ENCODE measurements at regions not wholly inside any gene's neighbourhood (a gene's known extent, or its start where the extent isn't known, plus 50 kb on each side); places are given as distances from the start of the nearest gene placed in this dataset.

DNA sequence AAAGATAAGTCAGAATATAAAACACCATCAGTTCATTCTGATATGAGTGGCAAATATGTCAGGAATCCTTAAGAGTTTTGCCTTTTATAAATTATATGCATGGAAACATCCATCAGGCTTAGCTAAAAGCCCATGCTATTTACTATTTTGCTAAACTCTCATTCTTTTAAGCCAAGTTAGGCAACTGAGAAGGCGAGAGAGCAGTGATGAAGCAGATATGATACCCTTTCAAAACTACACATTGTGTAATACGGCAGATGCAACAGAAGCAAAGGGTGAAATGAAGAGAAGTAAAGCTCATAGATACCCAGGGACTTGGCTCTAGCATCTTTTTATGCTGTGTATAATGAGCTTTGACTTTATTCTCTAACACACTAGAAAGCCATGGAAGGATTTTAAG lies 95.8 kb downstream of the SLIT2 start:
- TF ChIP-seq NANOG (IDR thresholded peaks at IDR 0.05; ENCODE audit: borderline replicate concordance), result no peak
- TF ChIP-seq, protein P1, sequence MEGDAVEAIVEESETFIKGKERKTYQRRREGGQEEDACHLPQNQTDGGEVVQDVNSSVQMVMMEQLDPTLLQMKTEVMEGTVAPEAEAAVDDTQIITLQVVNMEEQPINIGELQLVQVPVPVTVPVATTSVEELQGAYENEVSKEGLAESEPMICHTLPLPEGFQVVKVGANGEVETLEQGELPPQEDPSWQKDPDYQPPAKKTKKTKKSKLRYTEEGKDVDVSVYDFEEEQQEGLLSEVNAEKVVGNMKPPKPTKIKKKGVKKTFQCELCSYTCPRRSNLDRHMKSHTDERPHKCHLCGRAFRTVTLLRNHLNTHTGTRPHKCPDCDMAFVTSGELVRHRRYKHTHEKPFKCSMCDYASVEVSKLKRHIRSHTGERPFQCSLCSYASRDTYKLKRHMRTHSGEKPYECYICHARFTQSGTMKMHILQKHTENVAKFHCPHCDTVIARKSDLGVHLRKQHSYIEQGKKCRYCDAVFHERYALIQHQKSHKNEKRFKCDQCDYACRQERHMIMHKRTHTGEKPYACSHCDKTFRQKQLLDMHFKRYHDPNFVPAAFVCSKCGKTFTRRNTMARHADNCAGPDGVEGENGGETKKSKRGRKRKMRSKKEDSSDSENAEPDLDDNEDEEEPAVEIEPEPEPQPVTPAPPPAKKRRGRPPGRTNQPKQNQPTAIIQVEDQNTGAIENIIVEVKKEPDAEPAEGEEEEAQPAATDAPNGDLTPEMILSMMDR (conservative IDR thresholded peaks at IDR 0.05; ENCODE audit: low read depth in 2 of 2), result no peak
- TF ChIP-seq, protein P2, sequence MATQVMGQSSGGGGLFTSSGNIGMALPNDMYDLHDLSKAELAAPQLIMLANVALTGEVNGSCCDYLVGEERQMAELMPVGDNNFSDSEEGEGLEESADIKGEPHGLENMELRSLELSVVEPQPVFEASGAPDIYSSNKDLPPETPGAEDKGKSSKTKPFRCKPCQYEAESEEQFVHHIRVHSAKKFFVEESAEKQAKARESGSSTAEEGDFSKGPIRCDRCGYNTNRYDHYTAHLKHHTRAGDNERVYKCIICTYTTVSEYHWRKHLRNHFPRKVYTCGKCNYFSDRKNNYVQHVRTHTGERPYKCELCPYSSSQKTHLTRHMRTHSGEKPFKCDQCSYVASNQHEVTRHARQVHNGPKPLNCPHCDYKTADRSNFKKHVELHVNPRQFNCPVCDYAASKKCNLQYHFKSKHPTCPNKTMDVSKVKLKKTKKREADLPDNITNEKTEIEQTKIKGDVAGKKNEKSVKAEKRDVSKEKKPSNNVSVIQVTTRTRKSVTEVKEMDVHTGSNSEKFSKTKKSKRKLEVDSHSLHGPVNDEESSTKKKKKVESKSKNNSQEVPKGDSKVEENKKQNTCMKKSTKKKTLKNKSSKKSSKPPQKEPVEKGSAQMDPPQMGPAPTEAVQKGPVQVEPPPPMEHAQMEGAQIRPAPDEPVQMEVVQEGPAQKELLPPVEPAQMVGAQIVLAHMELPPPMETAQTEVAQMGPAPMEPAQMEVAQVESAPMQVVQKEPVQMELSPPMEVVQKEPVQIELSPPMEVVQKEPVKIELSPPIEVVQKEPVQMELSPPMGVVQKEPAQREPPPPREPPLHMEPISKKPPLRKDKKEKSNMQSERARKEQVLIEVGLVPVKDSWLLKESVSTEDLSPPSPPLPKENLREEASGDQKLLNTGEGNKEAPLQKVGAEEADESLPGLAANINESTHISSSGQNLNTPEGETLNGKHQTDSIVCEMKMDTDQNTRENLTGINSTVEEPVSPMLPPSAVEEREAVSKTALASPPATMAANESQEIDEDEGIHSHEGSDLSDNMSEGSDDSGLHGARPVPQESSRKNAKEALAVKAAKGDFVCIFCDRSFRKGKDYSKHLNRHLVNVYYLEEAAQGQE (IDR thresholded peaks at IDR 0.05; ENCODE audit: unreplicated experiment), result no peak
- TF ChIP-seq, protein P3, sequence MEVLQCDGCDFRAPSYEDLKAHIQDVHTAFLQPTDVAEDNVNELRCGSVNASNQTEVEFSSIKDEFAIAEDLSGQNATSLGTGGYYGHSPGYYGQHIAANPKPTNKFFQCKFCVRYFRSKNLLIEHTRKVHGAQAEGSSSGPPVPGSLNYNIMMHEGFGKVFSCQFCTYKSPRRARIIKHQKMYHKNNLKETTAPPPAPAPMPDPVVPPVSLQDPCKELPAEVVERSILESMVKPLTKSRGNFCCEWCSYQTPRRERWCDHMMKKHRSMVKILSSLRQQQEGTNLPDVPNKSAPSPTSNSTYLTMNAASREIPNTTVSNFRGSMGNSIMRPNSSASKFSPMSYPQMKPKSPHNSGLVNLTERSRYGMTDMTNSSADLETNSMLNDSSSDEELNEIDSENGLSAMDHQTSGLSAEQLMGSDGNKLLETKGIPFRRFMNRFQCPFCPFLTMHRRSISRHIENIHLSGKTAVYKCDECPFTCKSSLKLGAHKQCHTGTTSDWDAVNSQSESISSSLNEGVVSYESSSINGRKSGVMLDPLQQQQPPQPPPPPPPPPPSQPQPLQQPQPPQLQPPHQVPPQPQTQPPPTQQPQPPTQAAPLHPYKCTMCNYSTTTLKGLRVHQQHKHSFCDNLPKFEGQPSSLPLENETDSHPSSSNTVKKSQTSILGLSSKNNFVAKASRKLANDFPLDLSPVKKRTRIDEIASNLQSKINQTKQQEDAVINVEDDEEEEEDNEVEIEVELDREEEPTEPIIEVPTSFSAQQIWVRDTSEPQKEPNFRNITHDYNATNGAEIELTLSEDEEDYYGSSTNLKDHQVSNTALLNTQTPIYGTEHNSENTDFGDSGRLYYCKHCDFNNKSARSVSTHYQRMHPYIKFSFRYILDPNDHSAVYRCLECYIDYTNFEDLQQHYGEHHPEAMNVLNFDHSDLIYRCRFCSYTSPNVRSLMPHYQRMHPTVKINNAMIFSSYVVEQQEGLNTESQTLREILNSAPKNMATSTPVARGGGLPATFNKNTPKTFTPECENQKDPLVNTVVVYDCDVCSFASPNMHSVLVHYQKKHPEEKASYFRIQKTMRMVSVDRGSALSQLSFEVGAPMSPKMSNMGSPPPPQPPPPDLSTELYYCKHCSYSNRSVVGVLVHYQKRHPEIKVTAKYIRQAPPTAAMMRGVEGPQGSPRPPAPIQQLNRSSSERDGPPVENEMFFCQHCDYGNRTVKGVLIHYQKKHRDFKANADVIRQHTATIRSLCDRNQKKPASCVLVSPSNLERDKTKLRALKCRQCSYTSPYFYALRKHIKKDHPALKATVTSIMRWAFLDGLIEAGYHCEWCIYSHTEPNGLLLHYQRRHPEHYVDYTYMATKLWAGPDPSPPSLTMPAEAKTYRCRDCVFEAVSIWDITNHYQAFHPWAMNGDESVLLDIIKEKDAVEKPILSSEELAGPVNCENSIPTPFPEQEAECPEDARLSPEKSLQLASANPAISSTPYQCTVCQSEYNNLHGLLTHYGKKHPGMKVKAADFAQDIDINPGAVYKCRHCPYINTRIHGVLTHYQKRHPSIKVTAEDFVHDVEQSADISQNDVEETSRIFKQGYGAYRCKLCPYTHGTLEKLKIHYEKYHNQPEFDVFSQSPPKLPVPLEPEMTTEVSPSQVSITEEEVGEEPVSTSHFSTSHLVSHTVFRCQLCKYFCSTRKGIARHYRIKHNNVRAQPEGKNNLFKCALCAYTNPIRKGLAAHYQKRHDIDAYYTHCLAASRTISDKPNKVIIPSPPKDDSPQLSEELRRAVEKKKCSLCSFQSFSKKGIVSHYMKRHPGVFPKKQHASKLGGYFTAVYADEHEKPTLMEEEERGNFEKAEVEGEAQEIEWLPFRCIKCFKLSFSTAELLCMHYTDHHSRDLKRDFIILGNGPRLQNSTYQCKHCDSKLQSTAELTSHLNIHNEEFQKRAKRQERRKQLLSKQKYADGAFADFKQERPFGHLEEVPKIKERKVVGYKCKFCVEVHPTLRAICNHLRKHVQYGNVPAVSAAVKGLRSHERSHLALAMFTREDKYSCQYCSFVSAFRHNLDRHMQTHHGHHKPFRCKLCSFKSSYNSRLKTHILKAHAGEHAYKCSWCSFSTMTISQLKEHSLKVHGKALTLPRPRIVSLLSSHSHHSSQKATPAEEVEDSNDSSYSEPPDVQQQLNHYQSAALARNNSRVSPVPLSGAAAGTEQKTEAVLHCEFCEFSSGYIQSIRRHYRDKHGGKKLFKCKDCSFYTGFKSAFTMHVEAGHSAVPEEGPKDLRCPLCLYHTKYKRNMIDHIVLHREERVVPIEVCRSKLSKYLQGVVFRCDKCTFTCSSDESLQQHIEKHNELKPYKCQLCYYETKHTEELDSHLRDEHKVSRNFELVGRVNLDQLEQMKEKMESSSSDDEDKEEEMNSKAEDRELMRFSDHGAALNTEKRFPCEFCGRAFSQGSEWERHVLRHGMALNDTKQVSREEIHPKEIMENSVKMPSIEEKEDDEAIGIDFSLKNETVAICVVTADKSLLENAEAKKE (CRISPR knock-in tag; IDR thresholded peaks at IDR 0.05), result no peak
- TF ChIP-seq, protein P4, sequence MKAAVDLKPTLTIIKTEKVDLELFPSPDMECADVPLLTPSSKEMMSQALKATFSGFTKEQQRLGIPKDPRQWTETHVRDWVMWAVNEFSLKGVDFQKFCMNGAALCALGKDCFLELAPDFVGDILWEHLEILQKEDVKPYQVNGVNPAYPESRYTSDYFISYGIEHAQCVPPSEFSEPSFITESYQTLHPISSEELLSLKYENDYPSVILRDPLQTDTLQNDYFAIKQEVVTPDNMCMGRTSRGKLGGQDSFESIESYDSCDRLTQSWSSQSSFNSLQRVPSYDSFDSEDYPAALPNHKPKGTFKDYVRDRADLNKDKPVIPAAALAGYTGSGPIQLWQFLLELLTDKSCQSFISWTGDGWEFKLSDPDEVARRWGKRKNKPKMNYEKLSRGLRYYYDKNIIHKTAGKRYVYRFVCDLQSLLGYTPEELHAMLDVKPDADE (IDR thresholded peaks at IDR 0.05), result no peak
- no peak for TF ChIP-seq CREB1 (CRISPR knock-in tag; IDR thresholded peaks at IDR 0.05; ENCODE audit: low read depth)
- no peak for TF ChIP-seq POLR2AphosphoS5 (IDR thresholded peaks at IDR 0.05; ENCODE audit: low read depth)
- no peak for TF ChIP-seq EZH2 (IDR thresholded peaks at IDR 0.05; ENCODE audit: low read depth, unreplicated experiment)
- H3K27me3 ChIP-seq (ENCODE audit: insufficient read depth), result no peaks in the 10 kb centered on the region
- H3K9me3 Mint-ChIP-seq, result no peaks in the 10 kb centered on the region
- no peak overlapping the region for H2AFZ ChIP-seq
- H3K79me2 ChIP-seq (replicated peaks; ENCODE audit: insufficient read depth), result no peaks in the 10 kb centered on the region
- no peaks in the 10 kb centered on the region for H3K4me1 ChIP-seq (ENCODE audit: insufficient read depth)
- ATAC-seq (no peak), DNase-seq (ENCODE audit: low spot score) (no peak)
- H4K20me1 ChIP-seq (replicated peaks; ENCODE audit: insufficient read depth), result no peaks in the 10 kb centered on the region
- no peaks in the 10 kb centered on the region for H3F3A ChIP-seq (replicated peaks; ENCODE audit: low read depth)
- peaks cover 4% of the 10 kb centered on the region for H3K27me3 Mint-ChIP-seq (ENCODE audit: insufficient read depth, low read depth, poor library complexity)
- H3K27ac Mint-ChIP-seq, result no peak overlapping the region
- no peak overlapping the region for H3K4me3 ChIP-seq
- no peaks in the 10 kb centered on the region for H3K36me3 Mint-ChIP-seq (ENCODE audit: low read depth)
- no peak overlapping the region for H3K4me2 ChIP-seq
- no peaks in the 10 kb centered on the region for H3K36me3 ChIP-seq (ENCODE audit: insufficient read depth)
- peaks cover 7% of the 10 kb centered on the region; the same call in 2 of the 3 replicates for H3K4me1 Mint-ChIP-seq
- H3K9me2 ChIP-seq (ENCODE audit: insufficient read depth), result no peaks in the 10 kb centered on the region
- H3K27ac ChIP-seq (ENCODE audit: low read depth), result no peak overlapping the region
- H3K4me3 Mint-ChIP-seq, result no peak overlapping the region

All from GM23338 (cell line).